ENCODE measurements at regions not wholly inside any gene's neighbourhood (a gene's known extent, or its start where the extent isn't known, plus 50 kb on each side); places are given as distances from the start of the nearest gene placed in this dataset.

DNA sequence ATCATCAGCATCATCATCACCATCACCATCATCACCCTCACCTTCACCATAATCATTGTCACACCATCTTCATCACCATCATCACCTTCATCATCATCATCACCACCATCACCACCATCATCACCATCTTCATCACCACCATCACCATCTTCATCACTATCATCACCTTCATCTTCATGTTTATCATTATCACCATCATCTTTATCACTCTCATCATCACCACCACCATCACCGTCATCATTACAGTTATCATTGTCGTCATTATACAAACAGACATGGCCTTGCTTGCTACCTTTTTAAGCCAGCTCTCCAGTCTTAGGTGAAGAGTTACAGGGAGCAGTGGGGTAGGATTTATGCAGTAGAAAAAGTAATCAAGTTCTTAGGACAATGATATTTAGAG, 114.9 kb downstream of the IRF8 start:
- TF ChIP-seq CBX3 (IDR thresholded peaks at IDR 0.05; ENCODE audit: low read depth), result no peak
- no peak for TF ChIP-seq SP1 (IDR thresholded peaks at IDR 0.05; ENCODE audit: low read depth)
- TF ChIP-seq, protein P1, sequence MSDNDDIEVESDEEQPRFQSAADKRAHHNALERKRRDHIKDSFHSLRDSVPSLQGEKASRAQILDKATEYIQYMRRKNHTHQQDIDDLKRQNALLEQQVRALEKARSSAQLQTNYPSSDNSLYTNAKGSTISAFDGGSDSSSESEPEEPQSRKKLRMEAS (IDR thresholded peaks at IDR 0.05), result no peak
- no peak for TF ChIP-seq POLR2AphosphoS5 (IDR thresholded peaks at IDR 0.05; ENCODE audit: low read depth, low read length)
- no peak for TF ChIP-seq YY1 (IDR thresholded peaks at IDR 0.05; ENCODE audit: extremely low read depth, insufficient replicate concordance, low read depth, low read length)
- TF ChIP-seq, protein P2, sequence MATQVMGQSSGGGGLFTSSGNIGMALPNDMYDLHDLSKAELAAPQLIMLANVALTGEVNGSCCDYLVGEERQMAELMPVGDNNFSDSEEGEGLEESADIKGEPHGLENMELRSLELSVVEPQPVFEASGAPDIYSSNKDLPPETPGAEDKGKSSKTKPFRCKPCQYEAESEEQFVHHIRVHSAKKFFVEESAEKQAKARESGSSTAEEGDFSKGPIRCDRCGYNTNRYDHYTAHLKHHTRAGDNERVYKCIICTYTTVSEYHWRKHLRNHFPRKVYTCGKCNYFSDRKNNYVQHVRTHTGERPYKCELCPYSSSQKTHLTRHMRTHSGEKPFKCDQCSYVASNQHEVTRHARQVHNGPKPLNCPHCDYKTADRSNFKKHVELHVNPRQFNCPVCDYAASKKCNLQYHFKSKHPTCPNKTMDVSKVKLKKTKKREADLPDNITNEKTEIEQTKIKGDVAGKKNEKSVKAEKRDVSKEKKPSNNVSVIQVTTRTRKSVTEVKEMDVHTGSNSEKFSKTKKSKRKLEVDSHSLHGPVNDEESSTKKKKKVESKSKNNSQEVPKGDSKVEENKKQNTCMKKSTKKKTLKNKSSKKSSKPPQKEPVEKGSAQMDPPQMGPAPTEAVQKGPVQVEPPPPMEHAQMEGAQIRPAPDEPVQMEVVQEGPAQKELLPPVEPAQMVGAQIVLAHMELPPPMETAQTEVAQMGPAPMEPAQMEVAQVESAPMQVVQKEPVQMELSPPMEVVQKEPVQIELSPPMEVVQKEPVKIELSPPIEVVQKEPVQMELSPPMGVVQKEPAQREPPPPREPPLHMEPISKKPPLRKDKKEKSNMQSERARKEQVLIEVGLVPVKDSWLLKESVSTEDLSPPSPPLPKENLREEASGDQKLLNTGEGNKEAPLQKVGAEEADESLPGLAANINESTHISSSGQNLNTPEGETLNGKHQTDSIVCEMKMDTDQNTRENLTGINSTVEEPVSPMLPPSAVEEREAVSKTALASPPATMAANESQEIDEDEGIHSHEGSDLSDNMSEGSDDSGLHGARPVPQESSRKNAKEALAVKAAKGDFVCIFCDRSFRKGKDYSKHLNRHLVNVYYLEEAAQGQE (IDR thresholded peaks at IDR 0.05; ENCODE audit: low read depth), result no peak
- Histone ChIP-seq H3K4me1 (ENCODE audit: control insufficient read depth in 1 of 2, insufficient read depth in 2 of 2, low read length in 2 of 2) (no peaks in the 10 kb centered on the region), H3K27me3 (ENCODE audit: insufficient read depth, low read length) (no peaks in the 10 kb centered on the region), H3K36me3 (ENCODE audit: control insufficient read depth in 1 of 2, insufficient read depth in 2 of 2, low read length in 2 of 2) (no peaks in the 10 kb centered on the region), H2AFZ (ENCODE audit: low read depth, low read length, poor library complexity, severe bottlenecking) (no peak overlapping the region), H3K9me2 (ENCODE audit: insufficient read depth) (no peaks in the 10 kb centered on the region), H3K27ac (ENCODE audit: low read depth, low read length) (no peak overlapping the region), H3K9ac (ENCODE audit: low read length) (no peak overlapping the region), H4K20me1 (ENCODE audit: insufficient read depth) (no peaks in the 10 kb centered on the region), H3K79me2 (ENCODE audit: insufficient read depth, low read length) (no peaks in the 10 kb centered on the region), H3K4me3 (replicated peaks in 1 of 2; ENCODE audit: low read depth in 1 of 2, low read length in 2 of 2) (no peak overlapping the region), H3K4me2 (ENCODE audit: low read length) (no peak overlapping the region), H3K9me3 (ENCODE audit: control insufficient read depth in 1 of 2, insufficient read depth in 1 of 2, low read depth in 1 of 2, low read length in 2 of 2) (peaks cover 0 to 4% of the 10 kb centered on the region in 2 experiments; a peak in 2 of 4 replicates)
- BruUV-seq (replicated peaks), result no TSS peak
- intact Hi-C loops (cut with micrococcal nuclease), result no loop called here
- CTCF ChIA-PET, result interaction anchor here (1.1 to 1.3 kb wide), 2 partner anchors 193 to 195 kb away, joined by 5 to 9 read pairs; no protein-coding TSS in a partner anchor
- POLR2A ChIA-PET, result no interaction called here
- DNase-seq (ENCODE audit: low read depth, low spot score) (no peak), ATAC-seq (no peak)
- RAD21 ChIA-PET (ENCODE audit: low non-redundant PET in 1 of 2, low total read pairs in 2 of 2, uncharacterized antibody in 2 of 2, unreplicated experiment in 2 of 2), result no interaction called here
